DND-41 (cell line): ENCODE measurements at regions not wholly inside any gene's neighbourhood (a gene's known extent, or its start where the extent isn't known, plus 50 kb on each side); places are given as distances from the start of the nearest gene placed in this dataset.

Experiments
- ATAC-seq: fragments of 200-7000 bp; cut with Tn5 transposase; 3 replicates; pipeline ENCODE4 v1.9.1; 2021; ENCODE audit warnings: low read depth; ENCODE audit not compliant: insufficient read depth
- DNase-seq: peaks from one replicate; pipeline ENCODE4 v3.0.0-alpha.2; 2020
- H2AFZ ChIP-seq: 2 replicates; pipeline ENCODE4 v1.6.0; 2012; ENCODE audit warnings: low read depth, low read length
- H3K27ac ChIP-seq: 2 replicates; pipeline ENCODE4 v1.5.1; 2012; ENCODE audit warnings: low read length, inconsistent platforms
- H3K27me3 ChIP-seq: fragments of 200-600 bp; sonication (generic); 2 replicates; pipeline ENCODE4 v1.6.0; 2012; ENCODE audit warnings: low read length, mild to moderate bottlenecking, inconsistent platforms; ENCODE audit not compliant: insufficient read depth, poor library complexity
- H3K36me3 ChIP-seq: 2 replicates; pipeline ENCODE4 v1.5.1; 2012; ENCODE audit warnings: low read length, inconsistent platforms; ENCODE audit not compliant: insufficient read depth
- H3K4me1 ChIP-seq: 2 replicates; pipeline ENCODE4 v1.5.1; 2012; ENCODE audit warnings: mild to moderate bottlenecking, low read length; ENCODE audit not compliant: insufficient read depth
- H3K4me2 ChIP-seq: 2 replicates; pipeline ENCODE4 v1.6.0; 2012; ENCODE audit warnings: mild to moderate bottlenecking, moderate library complexity, low read length, inconsistent platforms; ENCODE audit not compliant: insufficient read depth
- H3K4me3 ChIP-seq, 2 experiments: fragments of 200-600 bp in 1 of 2; shearing (Covaris generic) in 1 of 2; 2 replicates each; pipeline ENCODE4 v1.5.1; 2012 to 2016; ENCODE audit warnings: inconsistent platforms in 2 of 2, low read length in 2 of 2, mild to moderate bottlenecking in 2 of 2, low read depth in 1 of 2, moderate library complexity in 1 of 2
- H3K79me2 ChIP-seq: 2 replicates; pipeline ENCODE4 v1.6.0; 2012; ENCODE audit warnings: low read length, inconsistent platforms; ENCODE audit not compliant: insufficient read depth
- H3K9ac ChIP-seq: 2 replicates; pipeline ENCODE4 v1.6.0; 2012; ENCODE audit warnings: low read depth, mild to moderate bottlenecking, inconsistent platforms, low read length, moderate library complexity
- H3K9me3 ChIP-seq: 2 replicates; pipeline ENCODE4 v1.5.1; 2012; ENCODE audit warnings: low read length, moderate library complexity, mild to moderate bottlenecking, inconsistent platforms; ENCODE audit not compliant: insufficient read depth, severe bottlenecking
- H4K20me1 ChIP-seq: 2 replicates; pipeline ENCODE4 v1.6.0; 2012; ENCODE audit warnings: low read length; ENCODE audit not compliant: insufficient read depth
- EZH2 ChIP-seq: IDR thresholded peaks from 3 replicates; pipeline ENCODE4 v1.6.1; 2012; ENCODE audit warnings: borderline replicate concordance, low read depth, mild to moderate bottlenecking, moderate library complexity, low read length, inconsistent platforms; ENCODE audit not compliant: severe bottlenecking
- TF ChIP-seq, protein P1 (sequence below): IDR thresholded peaks from 2 replicates; pipeline ENCODE4 v1.5.1; 2012; ENCODE audit warnings: borderline replicate concordance, low read length, moderate library complexity, mild to moderate bottlenecking; ENCODE audit not compliant: poor library complexity, severe bottlenecking; ENCODE audit errors: extremely low read depth

DNA sequence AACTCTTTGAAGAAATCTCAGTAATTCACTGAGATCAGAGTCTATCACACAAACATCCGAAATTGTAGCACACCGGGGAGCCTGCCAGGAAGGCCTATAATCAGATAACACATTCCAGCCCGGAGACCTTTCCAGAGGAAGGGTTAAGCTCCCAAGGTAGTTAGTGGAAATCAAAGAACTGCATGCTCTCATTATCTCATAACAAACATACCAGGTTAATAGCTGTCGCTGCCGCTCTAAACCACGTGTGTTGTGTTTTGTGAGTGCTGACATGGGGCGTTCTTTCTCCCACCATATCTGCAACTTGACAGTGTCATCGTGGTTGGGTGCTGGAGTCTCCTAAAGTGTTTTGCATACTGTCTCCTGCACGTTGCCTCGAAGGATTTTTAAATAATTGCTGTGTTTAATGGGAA, 120.7 kb upstream of the CARD11 start:
- H3K9ac ChIP-seq: no peak overlapping the region
- TF ChIP-seq EZH2: no peak
- TF ChIP-seq, protein P1, sequence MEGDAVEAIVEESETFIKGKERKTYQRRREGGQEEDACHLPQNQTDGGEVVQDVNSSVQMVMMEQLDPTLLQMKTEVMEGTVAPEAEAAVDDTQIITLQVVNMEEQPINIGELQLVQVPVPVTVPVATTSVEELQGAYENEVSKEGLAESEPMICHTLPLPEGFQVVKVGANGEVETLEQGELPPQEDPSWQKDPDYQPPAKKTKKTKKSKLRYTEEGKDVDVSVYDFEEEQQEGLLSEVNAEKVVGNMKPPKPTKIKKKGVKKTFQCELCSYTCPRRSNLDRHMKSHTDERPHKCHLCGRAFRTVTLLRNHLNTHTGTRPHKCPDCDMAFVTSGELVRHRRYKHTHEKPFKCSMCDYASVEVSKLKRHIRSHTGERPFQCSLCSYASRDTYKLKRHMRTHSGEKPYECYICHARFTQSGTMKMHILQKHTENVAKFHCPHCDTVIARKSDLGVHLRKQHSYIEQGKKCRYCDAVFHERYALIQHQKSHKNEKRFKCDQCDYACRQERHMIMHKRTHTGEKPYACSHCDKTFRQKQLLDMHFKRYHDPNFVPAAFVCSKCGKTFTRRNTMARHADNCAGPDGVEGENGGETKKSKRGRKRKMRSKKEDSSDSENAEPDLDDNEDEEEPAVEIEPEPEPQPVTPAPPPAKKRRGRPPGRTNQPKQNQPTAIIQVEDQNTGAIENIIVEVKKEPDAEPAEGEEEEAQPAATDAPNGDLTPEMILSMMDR: no peak
- no peaks in the 10 kb centered on the region for H3K79me2 ChIP-seq
- ATAC-seq: no peak
- no peak overlapping the region for H3K4me2 ChIP-seq
- no peaks in the 10 kb centered on the region for H3K4me1 ChIP-seq
- no peak overlapping the region for H2AFZ ChIP-seq
- H3K27me3 ChIP-seq: peaks cover 5% of the 10 kb centered on the region
- no peaks in the 10 kb centered on the region for H3K9me3 ChIP-seq
- no peaks in the 10 kb centered on the region for H4K20me1 ChIP-seq
- no peaks in the 10 kb centered on the region for H3K36me3 ChIP-seq
- H3K27ac ChIP-seq: no peak overlapping the region
- DNase-seq: no peak
- no peak overlapping the region for H3K4me3 ChIP-seq

DNA sequence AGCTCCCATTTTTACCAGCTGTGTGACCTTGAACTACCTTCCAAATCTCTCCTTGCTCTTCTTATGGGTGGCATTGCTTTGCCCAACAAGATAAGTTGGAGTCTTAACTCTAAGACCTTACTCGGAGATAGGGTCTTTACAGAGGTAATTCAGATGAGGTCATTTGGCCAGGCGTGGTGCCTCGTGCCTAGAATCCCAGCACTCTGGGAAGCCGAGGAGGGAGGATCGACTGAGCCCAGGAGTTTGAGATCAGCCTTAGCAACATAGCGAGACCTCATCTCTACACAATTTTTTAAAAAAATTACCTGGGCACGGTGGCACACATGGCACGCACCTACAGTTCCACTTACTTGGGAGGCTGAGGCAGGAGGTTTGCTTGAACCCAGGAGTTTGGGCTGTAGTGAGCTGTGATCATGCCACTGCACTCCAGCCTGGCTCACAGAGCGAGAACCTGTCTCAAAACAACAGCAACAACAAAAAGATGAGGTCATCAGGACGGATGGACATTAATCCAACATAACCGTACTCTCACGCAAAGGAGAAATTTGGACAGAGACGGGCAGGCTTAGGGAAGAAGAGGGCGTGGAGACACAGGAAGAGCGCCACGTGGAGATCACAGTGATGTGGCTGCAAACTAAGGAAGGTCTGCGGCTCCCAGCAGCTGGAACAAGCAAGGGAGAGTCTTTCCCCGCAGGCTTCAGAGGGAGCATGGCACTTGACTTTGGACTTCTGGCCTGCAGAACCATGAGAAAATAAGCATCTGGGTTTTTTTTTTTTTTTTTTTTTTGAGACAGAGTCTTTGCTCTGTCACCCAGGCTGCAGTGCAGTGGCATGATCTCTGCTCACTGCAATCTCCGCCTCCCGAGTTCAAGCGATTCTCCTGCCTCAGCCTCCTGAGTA, 122.3 kb upstream of the CARD11 start:
- no peak overlapping the region for H2AFZ ChIP-seq
- H4K20me1 ChIP-seq: no peaks in the 10 kb centered on the region
- ATAC-seq: no peak
- H3K27ac ChIP-seq: no peak overlapping the region
- no peak for TF ChIP-seq EZH2
- TF ChIP-seq, protein P1: no peak
- no peaks in the 10 kb centered on the region for H3K4me1 ChIP-seq
- no peak overlapping the region for H3K4me3 ChIP-seq
- H3K27me3 ChIP-seq: peaks cover 5% of the 10 kb centered on the region
- H3K79me2 ChIP-seq: no peaks in the 10 kb centered on the region
- H3K9me3 ChIP-seq: no peaks in the 10 kb centered on the region
- no peak overlapping the region for H3K4me2 ChIP-seq
- DNase-seq: no peak
- no peaks in the 10 kb centered on the region for H3K36me3 ChIP-seq
- H3K9ac ChIP-seq: no peak overlapping the region

DNA sequence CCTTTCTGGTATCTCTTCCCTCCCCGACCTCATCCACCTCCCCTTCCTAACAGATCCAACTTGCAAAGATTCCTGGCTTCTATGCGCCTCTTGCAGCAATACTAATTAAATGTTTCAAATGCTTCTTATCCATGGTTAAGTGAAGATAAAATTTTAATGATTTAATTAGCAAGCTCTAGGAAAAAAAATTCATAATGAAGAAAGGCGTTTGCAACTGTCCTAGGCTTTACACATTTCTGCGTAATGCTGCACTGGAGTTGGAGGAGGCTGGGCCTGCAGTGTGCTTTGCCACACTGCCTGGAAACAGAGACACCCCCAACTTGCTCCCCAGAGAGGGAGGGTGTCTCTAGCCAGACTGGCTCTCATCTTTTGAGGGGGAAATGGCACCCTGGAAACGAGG, 123.9 kb upstream of the CARD11 start:
- DNase-seq (no peak), ATAC-seq (no peak)
- Histone ChIP-seq H3K36me3 (no peaks in the 10 kb centered on the region), H3K4me1 (no peaks in the 10 kb centered on the region), H3K79me2 (no peaks in the 10 kb centered on the region), H3K27me3 (peaks cover 5% of the 10 kb centered on the region), H3K9ac (no peak overlapping the region), H3K9me3 (no peaks in the 10 kb centered on the region), H3K4me3 (no peak overlapping the region), H3K4me2 (no peak overlapping the region), H2AFZ (no peak overlapping the region), H4K20me1 (no peaks in the 10 kb centered on the region), H3K27ac (no peak overlapping the region)
- TF ChIP-seq, protein P1: no peak
- TF ChIP-seq EZH2: no peak
